GM23338 (cell line): ENCODE measurements at regions not wholly inside any gene's neighbourhood (a gene's known extent, or its start where the extent isn't known, plus 50 kb on each side); places are given as distances from the start of the nearest gene placed in this dataset.

ENCODE experiments used
- ATAC-seq: fragments of 200-7000 bp; cut with Tn5 transposase; 3 replicates; pipeline ENCODE4 v1.9.1; 2020
- DNase-seq: peaks from one replicate; pipeline ENCODE4 v3.0.0-alpha.2; 2015; ENCODE audit warnings: low spot score
- H2AFZ ChIP-seq: fragments of 200-600 bp; sonication (generic); 2 replicates; pipeline ENCODE4 v1.8.0; 2016; ENCODE audit warnings: antibody characterized with exemption, mild to moderate bottlenecking, moderate library complexity
- H3F3A ChIP-seq: fragments of 200-600 bp; sonication (generic); replicated peaks from 2 replicates; pipeline ENCODE4 v1.8.0; 2017; ENCODE audit warnings: antibody characterized with exemption, mixed run types, low read depth
- H3K27ac ChIP-seq: fragments of 200-600 bp; sonication (generic); 2 replicates; pipeline ENCODE4 v1.6.1; 2016; ENCODE audit warnings: low read depth
- H3K27me3 ChIP-seq: fragments of 200-600 bp; sonication (generic); 2 replicates; pipeline ENCODE4 v1.8.0; 2016; ENCODE audit warnings: mild to moderate bottlenecking, mixed run types, moderate library complexity; ENCODE audit not compliant: insufficient read depth
- H3K36me3 ChIP-seq: fragments of 200-600 bp; sonication (generic); 2 replicates; pipeline ENCODE4 v1.8.0; 2016; ENCODE audit warnings: mild to moderate bottlenecking; ENCODE audit not compliant: insufficient read depth
- H3K4me1 ChIP-seq: fragments of 200-600 bp; sonication (generic); 2 replicates; pipeline ENCODE4 v1.8.0; 2016; ENCODE audit warnings: mild to moderate bottlenecking, moderate library complexity; ENCODE audit not compliant: insufficient read depth
- H3K4me2 ChIP-seq: fragments of 200-600 bp; sonication (generic); 2 replicates; pipeline ENCODE4 v1.7.1; 2017; ENCODE audit warnings: mixed run types
- H3K4me3 ChIP-seq: fragments of 200-600 bp; sonication (generic); 2 replicates; pipeline ENCODE4 v1.6.1; 2016; ENCODE audit warnings: mixed run types
- H3K79me2 ChIP-seq: fragments of 200-600 bp; sonication (generic); replicated peaks from 2 replicates; pipeline ENCODE4 v1.8.0; 2017; ENCODE audit warnings: mild to moderate bottlenecking; ENCODE audit not compliant: insufficient read depth
- H3K9me2 ChIP-seq: fragments of 200-600 bp; sonication (generic); 2 replicates; pipeline ENCODE4 v1.8.0; 2017; ENCODE audit not compliant: insufficient read depth
- H4K20me1 ChIP-seq: fragments of 200-600 bp; sonication (generic); replicated peaks from 2 replicates; pipeline ENCODE4 v1.8.0; 2017; ENCODE audit warnings: mild to moderate bottlenecking; ENCODE audit not compliant: insufficient read depth
- H3K27ac Mint-ChIP-seq: 2 replicates; pipeline ENCODE4 v1.8.0; 2020; ENCODE audit warnings: inconsistent platforms, mild to moderate bottlenecking, moderate library complexity, mixed read lengths
- H3K27me3 Mint-ChIP-seq: 3 replicates; pipeline ENCODE4 v1.8.0; 2022; ENCODE audit warnings: low read depth, mild to moderate bottlenecking, moderate library complexity, mixed read lengths, inconsistent platforms; ENCODE audit not compliant: insufficient read depth, poor library complexity
- H3K36me3 Mint-ChIP-seq: 3 replicates; pipeline ENCODE4 v1.8.0; 2021; ENCODE audit warnings: low read depth, mild to moderate bottlenecking, inconsistent platforms, moderate library complexity, mixed read lengths
- H3K4me1 Mint-ChIP-seq: 3 replicates; pipeline ENCODE4 v1.8.0; 2020; ENCODE audit warnings: mild to moderate bottlenecking, inconsistent platforms, mixed read lengths
- H3K4me3 Mint-ChIP-seq: 3 replicates; pipeline ENCODE4 v1.8.0; 2021; ENCODE audit warnings: moderate library complexity, mild to moderate bottlenecking, inconsistent platforms, mixed read lengths
- H3K9me3 Mint-ChIP-seq: 3 replicates; pipeline ENCODE4 v1.8.0; 2020; ENCODE audit warnings: moderate library complexity, mild to moderate bottlenecking, inconsistent platforms, mixed read lengths
- CREB1 ChIP-seq: fragments of 250-450 bp; sonication (Bioruptor Pico); IDR thresholded peaks from 2 replicates; pipeline ENCODE4 v1.5.0; 2020; ENCODE audit warnings: low read depth, mild to moderate bottlenecking, moderate library complexity
- EZH2 ChIP-seq: fragments of 200-600 bp; sonication (generic); IDR thresholded peaks from one replicate; pipeline ENCODE4 v1.8.0; 2017; ENCODE audit warnings: antibody characterized with exemption, mild to moderate bottlenecking, low read depth; ENCODE audit not compliant: unreplicated experiment
- JUNB ChIP-seq: IDR thresholded peaks from one replicate; pipeline ENCODE4 v1.6.1; 2016; ENCODE audit warnings: antibody characterized with exemption; ENCODE audit not compliant: unreplicated experiment
- NANOG ChIP-seq: IDR thresholded peaks from 2 replicates; pipeline ENCODE4 v1.6.1; 2016; ENCODE audit warnings: antibody characterized with exemption, borderline replicate concordance
- POLR2AphosphoS5 ChIP-seq: IDR thresholded peaks from 2 replicates; pipeline ENCODE4 v1.6.1; 2016; ENCODE audit warnings: antibody characterized with exemption, low read depth
- STAT1 ChIP-seq: IDR thresholded peaks from one replicate; pipeline ENCODE4 v1.6.1; 2016; ENCODE audit warnings: antibody characterized with exemption; ENCODE audit not compliant: unreplicated experiment
- ZNF114 ChIP-seq: fragments of 250-450 bp; sonication (Bioruptor Pico); IDR thresholded peaks from 2 replicates; pipeline ENCODE4 v1.5.0; 2020; ENCODE audit warnings: mild to moderate bottlenecking, moderate library complexity
- ZNF331 ChIP-seq: fragments of 250-450 bp; sonication (Bioruptor Pico); IDR thresholded peaks from 2 replicates; pipeline ENCODE4 v1.5.0; 2020; ENCODE audit warnings: low read depth, mild to moderate bottlenecking, moderate library complexity
- TF ChIP-seq, protein P1 (sequence below), 2 experiments: fragments of 200-600 bp in 1 of 2; sonication (generic) in 1 of 2; conservative IDR thresholded peaks; 2 replicates each; pipeline versions ENCODE4 v1.5.1 to v1.6.1; 2016 to 2017; ENCODE audit warnings: antibody characterized with exemption in 2 of 2, low read depth in 2 of 2, mild to moderate bottlenecking in 2 of 2, moderate library complexity in 1 of 2
- TF ChIP-seq, protein P2 (sequence below): IDR thresholded peaks from 2 replicates; pipeline ENCODE4 v1.6.1; 2016; ENCODE audit warnings: antibody characterized with exemption
- TF ChIP-seq, protein P3 (sequence below): IDR thresholded peaks from one replicate; pipeline ENCODE4 v1.6.1; 2018; ENCODE audit warnings: antibody characterized with exemption; ENCODE audit not compliant: unreplicated experiment

DNA sequence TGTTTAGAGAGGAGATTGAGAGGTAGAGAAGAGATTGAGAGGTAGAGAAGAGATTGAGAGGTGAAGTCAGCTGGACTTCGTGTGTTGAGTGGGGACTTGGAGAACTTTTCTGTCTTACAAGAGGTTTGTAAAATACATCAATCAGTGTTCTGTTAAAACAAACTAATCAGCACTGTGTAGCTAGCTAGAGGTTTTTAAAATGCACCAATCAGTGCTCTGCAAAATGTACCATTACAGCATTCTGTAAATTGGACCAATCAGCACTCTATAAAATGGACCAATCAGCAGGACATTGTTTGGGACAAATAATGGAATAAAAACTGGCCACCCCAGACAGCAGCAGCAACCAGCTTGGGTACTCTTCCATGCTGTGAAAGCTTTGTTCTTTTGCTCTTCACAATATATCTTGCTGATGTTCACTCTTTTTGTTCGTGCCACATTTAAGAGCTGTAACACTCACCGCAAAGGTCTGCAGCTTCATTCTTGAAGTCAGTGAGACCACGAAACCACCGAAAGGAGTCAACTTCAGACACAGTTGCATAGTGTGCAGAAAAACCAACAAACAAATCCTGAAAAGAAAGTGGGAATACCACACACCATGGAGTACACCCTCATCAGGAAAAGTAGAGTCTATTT lies 366.9 kb upstream of the HSFY2 start (continued):
- TF ChIP-seq, protein P1, sequence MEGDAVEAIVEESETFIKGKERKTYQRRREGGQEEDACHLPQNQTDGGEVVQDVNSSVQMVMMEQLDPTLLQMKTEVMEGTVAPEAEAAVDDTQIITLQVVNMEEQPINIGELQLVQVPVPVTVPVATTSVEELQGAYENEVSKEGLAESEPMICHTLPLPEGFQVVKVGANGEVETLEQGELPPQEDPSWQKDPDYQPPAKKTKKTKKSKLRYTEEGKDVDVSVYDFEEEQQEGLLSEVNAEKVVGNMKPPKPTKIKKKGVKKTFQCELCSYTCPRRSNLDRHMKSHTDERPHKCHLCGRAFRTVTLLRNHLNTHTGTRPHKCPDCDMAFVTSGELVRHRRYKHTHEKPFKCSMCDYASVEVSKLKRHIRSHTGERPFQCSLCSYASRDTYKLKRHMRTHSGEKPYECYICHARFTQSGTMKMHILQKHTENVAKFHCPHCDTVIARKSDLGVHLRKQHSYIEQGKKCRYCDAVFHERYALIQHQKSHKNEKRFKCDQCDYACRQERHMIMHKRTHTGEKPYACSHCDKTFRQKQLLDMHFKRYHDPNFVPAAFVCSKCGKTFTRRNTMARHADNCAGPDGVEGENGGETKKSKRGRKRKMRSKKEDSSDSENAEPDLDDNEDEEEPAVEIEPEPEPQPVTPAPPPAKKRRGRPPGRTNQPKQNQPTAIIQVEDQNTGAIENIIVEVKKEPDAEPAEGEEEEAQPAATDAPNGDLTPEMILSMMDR (conservative IDR thresholded peaks at IDR 0.05; ENCODE audit: low read depth in 2 of 2), result no peak

DNA sequence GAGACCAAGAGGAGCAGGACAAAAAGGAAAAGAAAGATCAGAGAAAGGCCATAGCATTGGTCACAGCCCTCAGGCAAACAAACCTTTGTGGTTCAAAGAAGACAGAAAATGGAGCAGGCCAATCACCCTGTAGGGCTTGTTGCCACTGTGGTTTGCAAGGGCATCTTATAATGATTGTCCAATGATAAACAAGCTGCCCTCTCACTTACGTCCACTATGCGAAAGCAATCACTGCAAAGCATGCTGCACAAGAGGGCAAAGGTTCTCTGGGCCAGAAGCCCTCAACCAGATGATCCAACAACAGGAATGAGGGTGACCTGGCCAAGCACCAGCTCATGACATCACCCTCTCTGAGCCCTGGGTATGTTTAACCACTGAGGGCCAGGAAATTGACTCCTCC lies 360.9 kb upstream of the HSFY2 start:
- no peaks in the 10 kb centered on the region for H3F3A ChIP-seq
- Mint-ChIP-seq H3K36me3 (peaks cover 12% of the 10 kb centered on the region; the same call in 2 of the 3 replicates), H3K4me3 (no peak overlapping the region), H3K9me3 (no peaks in the 10 kb centered on the region; the same call in 2 of the 3 replicates), H3K27ac (no peak overlapping the region), H3K27me3 (peaks cover 3% of the 10 kb centered on the region), H3K4me1 (peaks cover 8% of the 10 kb centered on the region)
- no peak overlapping the region for H3K4me3 ChIP-seq
- no peak overlapping the region for H2AFZ ChIP-seq
- H3K27me3 ChIP-seq, result no peaks in the 10 kb centered on the region
- no peaks in the 10 kb centered on the region for H4K20me1 ChIP-seq
- no peak overlapping the region for H3K27ac ChIP-seq
- H3K36me3 ChIP-seq, result no peaks in the 10 kb centered on the region
- no peak overlapping the region for H3K4me2 ChIP-seq
- no peaks in the 10 kb centered on the region for H3K9me2 ChIP-seq
- DNase-seq (no peak), ATAC-seq (no peak)
- H3K4me1 ChIP-seq, result peaks cover 13% of the 10 kb centered on the region; the same call in 1 of the 2 replicates
- H3K79me2 ChIP-seq, result no peaks in the 10 kb centered on the region
- TF ChIP-seq, protein P2, sequence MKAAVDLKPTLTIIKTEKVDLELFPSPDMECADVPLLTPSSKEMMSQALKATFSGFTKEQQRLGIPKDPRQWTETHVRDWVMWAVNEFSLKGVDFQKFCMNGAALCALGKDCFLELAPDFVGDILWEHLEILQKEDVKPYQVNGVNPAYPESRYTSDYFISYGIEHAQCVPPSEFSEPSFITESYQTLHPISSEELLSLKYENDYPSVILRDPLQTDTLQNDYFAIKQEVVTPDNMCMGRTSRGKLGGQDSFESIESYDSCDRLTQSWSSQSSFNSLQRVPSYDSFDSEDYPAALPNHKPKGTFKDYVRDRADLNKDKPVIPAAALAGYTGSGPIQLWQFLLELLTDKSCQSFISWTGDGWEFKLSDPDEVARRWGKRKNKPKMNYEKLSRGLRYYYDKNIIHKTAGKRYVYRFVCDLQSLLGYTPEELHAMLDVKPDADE, result no peak
- no peak for TF ChIP-seq CREB1 (CRISPR knock-in tag)
- no peak for TF ChIP-seq STAT1
- no peak for TF ChIP-seq JUNB
- TF ChIP-seq ZNF331 (CRISPR knock-in tag), result no peak
- TF ChIP-seq, protein P3, sequence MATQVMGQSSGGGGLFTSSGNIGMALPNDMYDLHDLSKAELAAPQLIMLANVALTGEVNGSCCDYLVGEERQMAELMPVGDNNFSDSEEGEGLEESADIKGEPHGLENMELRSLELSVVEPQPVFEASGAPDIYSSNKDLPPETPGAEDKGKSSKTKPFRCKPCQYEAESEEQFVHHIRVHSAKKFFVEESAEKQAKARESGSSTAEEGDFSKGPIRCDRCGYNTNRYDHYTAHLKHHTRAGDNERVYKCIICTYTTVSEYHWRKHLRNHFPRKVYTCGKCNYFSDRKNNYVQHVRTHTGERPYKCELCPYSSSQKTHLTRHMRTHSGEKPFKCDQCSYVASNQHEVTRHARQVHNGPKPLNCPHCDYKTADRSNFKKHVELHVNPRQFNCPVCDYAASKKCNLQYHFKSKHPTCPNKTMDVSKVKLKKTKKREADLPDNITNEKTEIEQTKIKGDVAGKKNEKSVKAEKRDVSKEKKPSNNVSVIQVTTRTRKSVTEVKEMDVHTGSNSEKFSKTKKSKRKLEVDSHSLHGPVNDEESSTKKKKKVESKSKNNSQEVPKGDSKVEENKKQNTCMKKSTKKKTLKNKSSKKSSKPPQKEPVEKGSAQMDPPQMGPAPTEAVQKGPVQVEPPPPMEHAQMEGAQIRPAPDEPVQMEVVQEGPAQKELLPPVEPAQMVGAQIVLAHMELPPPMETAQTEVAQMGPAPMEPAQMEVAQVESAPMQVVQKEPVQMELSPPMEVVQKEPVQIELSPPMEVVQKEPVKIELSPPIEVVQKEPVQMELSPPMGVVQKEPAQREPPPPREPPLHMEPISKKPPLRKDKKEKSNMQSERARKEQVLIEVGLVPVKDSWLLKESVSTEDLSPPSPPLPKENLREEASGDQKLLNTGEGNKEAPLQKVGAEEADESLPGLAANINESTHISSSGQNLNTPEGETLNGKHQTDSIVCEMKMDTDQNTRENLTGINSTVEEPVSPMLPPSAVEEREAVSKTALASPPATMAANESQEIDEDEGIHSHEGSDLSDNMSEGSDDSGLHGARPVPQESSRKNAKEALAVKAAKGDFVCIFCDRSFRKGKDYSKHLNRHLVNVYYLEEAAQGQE, result no peak
- no peak for TF ChIP-seq NANOG
- TF ChIP-seq EZH2, result no peak
- TF ChIP-seq POLR2AphosphoS5, result no peak
- TF ChIP-seq ZNF114 (CRISPR knock-in tag), result no peak
- TF ChIP-seq, protein P1 (conservative IDR thresholded peaks at IDR 0.05; ENCODE audit: low read depth in 2 of 2), result no peak
